ENCODE measurements at regions not wholly inside any gene's neighbourhood (a gene's known extent, or its start where the extent isn't known, plus 50 kb on each side); places are given as distances from the start of the nearest gene placed in this dataset.

GRCh38 chr1:164977561-164977960 is 379.0 kb downstream of the LMX1A start (continued):
- TF ChIP-seq MGA (IDR thresholded peaks at IDR 0.05) (no peak), CBX8 (IDR thresholded peaks at IDR 0.05; ENCODE audit: borderline replicate concordance, extremely low read depth, low read depth, low read length, poor library complexity, severe bottlenecking) (no peak), DDX20 (tag; IDR thresholded peaks at IDR 0.05; ENCODE audit: low read depth) (no peak), HES1 (IDR thresholded peaks at IDR 0.05; ENCODE audit: low read depth) (no peak), POU5F1 (IDR thresholded peaks at IDR 0.05; ENCODE audit: borderline replicate concordance, low read depth, low read length, partially characterized antibody) (no peak), CBFB (CRISPR knock-in tag; IDR thresholded peaks at IDR 0.05) (no peak), BCLAF1 (IDR thresholded peaks at IDR 0.05; ENCODE audit: borderline replicate concordance in 1 of 2, control insufficient read depth in 1 of 2, low read depth in 2 of 2, low read length in 1 of 2) (no peak), ETS2 (tag; IDR thresholded peaks at IDR 0.05; ENCODE audit: borderline replicate concordance, poor library complexity, severe bottlenecking) (no peak), TSC22D4 (tag; IDR thresholded peaks at IDR 0.05) (no peak)
